B cell (primary cell): ENCODE measurements at regions not wholly inside any gene's neighbourhood (a gene's known extent, or its start where the extent isn't known, plus 50 kb on each side); places are given as distances from the start of the nearest gene placed in this dataset.

Source experiments
- CTCF ChIP-seq: fragments of 200-600 bp; IDR thresholded peaks from one replicate; pipeline ENCODE4 v1.8.0; 2022; ENCODE audit warnings: antibody characterized with exemption, mild to moderate bottlenecking
- EZH2 ChIP-seq: IDR thresholded peaks from 2 replicates; pipeline ENCODE4 v1.6.1; 2012; ENCODE audit warnings: borderline replicate concordance, low read depth, mild to moderate bottlenecking, moderate library complexity, low read length; ENCODE audit not compliant: insufficient read depth, poor library complexity, severe bottlenecking

GRCh38 chr5:57339521-57339920 is 143.1 kb downstream of the ACTBL2 start:
- TF ChIP-seq CTCF = no peak
- no peak for TF ChIP-seq EZH2
